MM.1S (cell line): ENCODE measurements at regions not wholly inside any gene's neighbourhood (a gene's known extent, or its start where the extent isn't known, plus 50 kb on each side); places are given as distances from the start of the nearest gene placed in this dataset.

Experiments used
- DNase-seq: peaks from one replicate; pipeline ENCODE4 v3.0.0-alpha.2; 2015
- H2AFZ ChIP-seq: fragments of 300-600 bp; sonication (generic); 2 replicates; pipeline ENCODE4 v1.6.0; 2016; ENCODE audit warnings: antibody characterized with exemption, low read length
- H3F3A ChIP-seq: fragments of 300-600 bp; sonication (generic); 2 replicates; pipeline ENCODE4 v1.6.1; 2016; ENCODE audit warnings: mild to moderate bottlenecking, antibody characterized with exemption, low read length, moderate library complexity, mixed read lengths; ENCODE audit not compliant: insufficient read depth
- H3K27ac ChIP-seq: fragments of 300-600 bp; sonication (generic); 2 replicates; pipeline ENCODE4 v1.5.1; 2016; ENCODE audit warnings: mild to moderate bottlenecking, low read length
- H3K27me3 ChIP-seq: fragments of 300-600 bp; sonication (generic); replicated peaks from 2 replicates; pipeline ENCODE4 v1.6.0; 2016; ENCODE audit warnings: low read length; ENCODE audit not compliant: insufficient read depth
- H3K36me3 ChIP-seq: fragments of 300-600 bp; sonication (generic); replicated peaks from 2 replicates; pipeline ENCODE4 v1.6.1; 2016; ENCODE audit warnings: mild to moderate bottlenecking, low read length, mixed read lengths; ENCODE audit not compliant: insufficient read depth
- H3K4me1 ChIP-seq: fragments of 300-600 bp; sonication (generic); 2 replicates; pipeline ENCODE4 v1.6.1; 2016; ENCODE audit warnings: low read length, mixed read lengths
- H3K4me2 ChIP-seq: fragments of 300-600 bp; sonication (generic); 2 replicates; pipeline ENCODE4 v1.6.0; 2016; ENCODE audit warnings: low read depth, low read length
- H3K4me3 ChIP-seq: fragments of 300-600 bp; sonication (generic); 2 replicates; pipeline ENCODE4 v1.5.1; 2016; ENCODE audit warnings: low read length, mixed read lengths
- H3K79me2 ChIP-seq: fragments of 300-600 bp; sonication (generic); 2 replicates; pipeline ENCODE4 v1.6.1; 2016; ENCODE audit warnings: mixed run types, low read length, mixed read lengths
- H3K9ac ChIP-seq: fragments of 300-600 bp; sonication (generic); 2 replicates; pipeline ENCODE4 v1.6.1; 2016; ENCODE audit warnings: low read length, mixed read lengths
- H3K9me2 ChIP-seq: fragments of 300-600 bp; sonication (generic); replicated peaks from 2 replicates; pipeline ENCODE4 v1.6.1; 2016; ENCODE audit warnings: mild to moderate bottlenecking, low read length, mixed read lengths; ENCODE audit not compliant: insufficient read depth
- H3K9me3 ChIP-seq: fragments of 300-600 bp; sonication (generic); replicated peaks from 2 replicates; pipeline ENCODE4 v1.6.1; 2016; ENCODE audit warnings: mild to moderate bottlenecking, low read length, mixed read lengths; ENCODE audit not compliant: insufficient read depth
- H4K20me1 ChIP-seq: fragments of 300-600 bp; sonication (generic); 2 replicates; pipeline ENCODE4 v1.6.1; 2016; ENCODE audit warnings: mild to moderate bottlenecking, low read length, moderate library complexity, mixed read lengths; ENCODE audit not compliant: insufficient read depth
- EZH2 ChIP-seq: fragments of 300-600 bp; sonication (generic); optimal IDR thresholded peaks from 2 replicates; pipeline ENCODE3; 2017; ENCODE audit warnings: low read depth, mild to moderate bottlenecking, antibody characterized with exemption, low read length, mixed read lengths
- EZH2phosphoT487 ChIP-seq: fragments of 300-600 bp; sonication (generic); IDR thresholded peaks from 2 replicates; pipeline ENCODE4 v1.6.1; 2018; ENCODE audit warnings: antibody characterized with exemption, low read length
- TF ChIP-seq, protein P1 (sequence below): fragments of 300-600 bp; sonication (generic); IDR thresholded peaks from 2 replicates; pipeline ENCODE4 v1.5.1; 2016; ENCODE audit warnings: antibody characterized with exemption, low read length, mixed read lengths

DNA sequence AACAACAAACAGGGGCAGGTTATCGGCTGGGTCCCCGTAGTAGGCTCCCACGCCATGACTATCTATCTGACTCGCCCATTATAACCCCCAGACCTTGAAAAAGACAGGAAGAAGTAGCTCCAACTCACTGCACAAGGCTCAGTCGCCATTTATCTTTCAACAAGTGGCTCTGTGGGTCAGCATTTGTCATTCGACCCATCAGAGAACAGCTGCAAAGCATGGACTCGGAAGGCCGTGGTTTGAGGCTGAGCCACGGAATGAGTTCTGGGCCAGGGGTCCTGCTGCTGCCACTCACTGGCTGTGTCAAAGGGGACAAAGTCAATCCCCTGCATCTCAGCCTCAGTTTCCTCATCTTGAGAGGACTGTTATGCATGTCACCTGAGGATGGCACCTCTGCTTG is 131.0 kb downstream of the DMRTA2 start:
- H3K36me3 ChIP-seq, result no peaks in the 10 kb centered on the region
- H3K79me2 ChIP-seq, result no peaks in the 10 kb centered on the region
- no peak overlapping the region for H2AFZ ChIP-seq
- no peak overlapping the region for H3K9ac ChIP-seq
- no peak overlapping the region for H3K27ac ChIP-seq
- no peaks in the 10 kb centered on the region for H3F3A ChIP-seq
- H3K4me2 ChIP-seq, result no peak overlapping the region
- H3K4me1 ChIP-seq, result no peaks in the 10 kb centered on the region
- no peak for TF ChIP-seq EZH2
- TF ChIP-seq EZH2phosphoT487, result no peak
- TF ChIP-seq, protein P1, sequence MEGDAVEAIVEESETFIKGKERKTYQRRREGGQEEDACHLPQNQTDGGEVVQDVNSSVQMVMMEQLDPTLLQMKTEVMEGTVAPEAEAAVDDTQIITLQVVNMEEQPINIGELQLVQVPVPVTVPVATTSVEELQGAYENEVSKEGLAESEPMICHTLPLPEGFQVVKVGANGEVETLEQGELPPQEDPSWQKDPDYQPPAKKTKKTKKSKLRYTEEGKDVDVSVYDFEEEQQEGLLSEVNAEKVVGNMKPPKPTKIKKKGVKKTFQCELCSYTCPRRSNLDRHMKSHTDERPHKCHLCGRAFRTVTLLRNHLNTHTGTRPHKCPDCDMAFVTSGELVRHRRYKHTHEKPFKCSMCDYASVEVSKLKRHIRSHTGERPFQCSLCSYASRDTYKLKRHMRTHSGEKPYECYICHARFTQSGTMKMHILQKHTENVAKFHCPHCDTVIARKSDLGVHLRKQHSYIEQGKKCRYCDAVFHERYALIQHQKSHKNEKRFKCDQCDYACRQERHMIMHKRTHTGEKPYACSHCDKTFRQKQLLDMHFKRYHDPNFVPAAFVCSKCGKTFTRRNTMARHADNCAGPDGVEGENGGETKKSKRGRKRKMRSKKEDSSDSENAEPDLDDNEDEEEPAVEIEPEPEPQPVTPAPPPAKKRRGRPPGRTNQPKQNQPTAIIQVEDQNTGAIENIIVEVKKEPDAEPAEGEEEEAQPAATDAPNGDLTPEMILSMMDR, result no peak
- H3K9me3 ChIP-seq, result no peaks in the 10 kb centered on the region
- no peaks in the 10 kb centered on the region for H3K9me2 ChIP-seq
- no peak for DNase-seq
- H3K27me3 ChIP-seq, result no peaks in the 10 kb centered on the region
- no peaks in the 10 kb centered on the region for H4K20me1 ChIP-seq
- no peak overlapping the region for H3K4me3 ChIP-seq

DNA sequence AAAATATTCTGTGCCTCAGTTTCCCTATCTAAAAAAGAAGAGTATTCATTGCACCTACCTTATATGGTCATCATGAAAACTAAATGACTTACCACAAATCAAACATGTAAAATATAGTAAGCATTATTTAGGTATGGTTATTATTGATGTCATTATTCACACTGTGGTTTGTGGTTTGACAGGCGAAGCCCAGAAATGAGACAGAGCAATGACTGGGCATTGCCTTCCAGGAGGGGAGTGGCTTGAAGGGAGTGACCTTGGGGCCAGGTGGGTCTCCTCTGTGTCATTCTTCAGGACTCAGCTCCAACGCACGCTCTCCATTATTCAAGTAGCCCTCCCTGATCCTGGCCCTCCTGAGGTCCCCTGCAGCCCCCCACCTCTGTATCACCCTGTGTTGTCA is 133.7 kb downstream of the DMRTA2 start:
- no peaks in the 10 kb centered on the region for H3F3A ChIP-seq
- H2AFZ ChIP-seq, result no peak overlapping the region
- H3K9me2 ChIP-seq, result no peaks in the 10 kb centered on the region
- H3K9me3 ChIP-seq, result no peaks in the 10 kb centered on the region
- no peaks in the 10 kb centered on the region for H3K27me3 ChIP-seq
- no peaks in the 10 kb centered on the region for H3K36me3 ChIP-seq
- no peak overlapping the region for H3K27ac ChIP-seq
- H3K9ac ChIP-seq, result no peak overlapping the region
- H4K20me1 ChIP-seq, result no peaks in the 10 kb centered on the region; the same call in 1 of the 2 replicates
- no peak overlapping the region for H3K4me2 ChIP-seq
- no peak overlapping the region for H3K4me3 ChIP-seq
- TF ChIP-seq, protein P1, result no peak
- TF ChIP-seq EZH2, result no peak
- no peak for TF ChIP-seq EZH2phosphoT487
- H3K79me2 ChIP-seq, result no peaks in the 10 kb centered on the region
- no peak for DNase-seq
- no peaks in the 10 kb centered on the region for H3K4me1 ChIP-seq

DNA sequence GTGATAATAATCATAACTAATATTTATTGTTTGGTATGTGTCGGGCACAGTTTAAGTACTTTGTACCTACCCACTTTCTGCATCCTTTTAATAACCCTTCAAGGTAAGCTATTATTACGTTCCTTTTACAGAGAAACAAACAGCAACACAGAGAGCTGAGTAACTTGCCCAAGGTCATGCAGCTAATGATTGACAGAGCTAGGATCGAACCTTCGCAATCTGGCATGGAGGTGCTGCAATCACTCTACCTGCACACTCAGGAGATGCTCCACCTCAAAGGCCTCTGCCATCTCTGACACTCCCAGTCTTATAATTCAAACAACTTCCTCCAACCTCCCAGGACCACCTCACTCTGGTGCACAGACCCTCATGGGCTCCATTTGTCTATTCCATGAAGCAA is 137.2 kb downstream of the DMRTA2 start:
- Histone ChIP-seq H4K20me1 (no peaks in the 10 kb centered on the region; the same call in 1 of the 2 replicates), H3K4me1 (no peaks in the 10 kb centered on the region), H3K9me3 (no peaks in the 10 kb centered on the region), H3K4me2 (no peak overlapping the region), H3K9ac (no peak overlapping the region), H3K4me3 (no peak overlapping the region), H2AFZ (no peak overlapping the region), H3F3A (no peaks in the 10 kb centered on the region), H3K27me3 (no peaks in the 10 kb centered on the region), H3K9me2 (no peaks in the 10 kb centered on the region), H3K27ac (no peak overlapping the region), H3K79me2 (no peaks in the 10 kb centered on the region), H3K36me3 (no peaks in the 10 kb centered on the region)
- DNase-seq, result no peak
- TF ChIP-seq EZH2phosphoT487, result no peak
- TF ChIP-seq, protein P1, result no peak
